T-helper 1 cell treated with Interleukin-12 subunit alpha and Interleukin-12 subunit beta and Interleukin-4 antibody, amounts not matched to agents 30 μg/mL and 1 μg/mL, for 36 hours (primary cell): ENCODE measurements at regions not wholly inside any gene's neighbourhood (a gene's known extent, or its start where the extent isn't known, plus 50 kb on each side); places are given as distances from the start of the nearest gene placed in this dataset.
"Not testable (repeated sequence)": the region's sequence is repeated elsewhere in the genome, so short reads cannot be mapped to it uniquely, and the experiment has no call there.

Source experiments
- H3K27ac Mint-ChIP-seq: one replicate; pipeline ENCODE4 v1.8.0; 2021; ENCODE audit warnings: mild to moderate bottlenecking, mixed read lengths
- H3K27me3 Mint-ChIP-seq: one replicate; pipeline ENCODE4 v1.8.0; 2021; ENCODE audit warnings: low read depth, mixed read lengths
- H3K36me3 Mint-ChIP-seq: one replicate; pipeline ENCODE4 v1.8.0; 2021; ENCODE audit warnings: low read depth, mixed read lengths
- H3K4me1 Mint-ChIP-seq: one replicate; pipeline ENCODE4 v1.8.0; 2021; ENCODE audit warnings: low read depth, mixed read lengths
- H3K4me3 Mint-ChIP-seq: one replicate; pipeline ENCODE4 v1.8.0; 2021; ENCODE audit warnings: mild to moderate bottlenecking, moderate library complexity, mixed read lengths
- H3K9me3 Mint-ChIP-seq: one replicate; pipeline ENCODE4 v1.8.0; 2021; ENCODE audit warnings: mixed read lengths

DNA sequence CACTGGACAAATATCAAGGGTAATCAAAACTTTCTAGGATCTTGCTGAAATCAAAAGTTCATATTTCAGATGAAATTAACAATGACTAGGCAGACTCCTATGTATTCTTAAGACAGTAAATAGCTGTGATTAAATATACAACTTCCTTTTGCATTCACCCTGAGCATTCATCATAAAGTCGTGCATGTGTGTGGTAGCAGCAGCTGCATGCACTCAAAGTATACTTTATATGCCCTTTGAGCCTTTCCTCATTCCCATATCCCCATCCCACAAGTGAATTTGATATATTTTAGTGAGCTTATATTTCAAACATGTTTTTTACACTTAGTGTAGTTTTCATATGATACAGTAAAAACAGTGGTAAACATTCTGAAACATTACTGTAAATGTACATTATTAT, 959.0 kb downstream of the C4orf33 start:
- Mint-ChIP-seq H3K4me1 (no peaks in the 10 kb centered on the region), H3K9me3 (peaks cover 4% of the 10 kb centered on the region), H3K27ac (no peak overlapping the region), H3K36me3 (no peaks in the 10 kb centered on the region), H3K27me3 (no peaks in the 10 kb centered on the region), H3K4me3 (no peak overlapping the region)

DNA sequence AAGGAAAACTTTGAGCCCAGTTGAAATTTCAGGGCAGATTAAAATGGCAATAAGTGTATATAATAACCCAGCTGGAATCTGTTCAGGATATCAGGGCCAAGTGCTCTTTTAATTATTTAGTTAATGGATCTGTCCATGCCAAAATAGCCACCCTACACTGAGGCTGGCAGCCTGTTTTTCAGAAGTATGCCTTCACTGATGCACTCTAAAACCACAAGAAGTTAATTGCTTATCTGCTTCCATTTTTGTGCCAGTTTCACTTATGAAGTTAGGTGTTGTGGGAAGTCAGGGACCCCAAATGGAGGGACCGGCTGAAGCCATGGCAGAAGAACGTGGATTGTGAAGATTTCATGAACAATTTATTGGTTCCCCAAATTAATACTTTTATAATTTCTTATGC, 960.3 kb downstream of the C4orf33 start:
- Mint-ChIP-seq H3K27ac (no peak overlapping the region), H3K4me1 (no peaks in the 10 kb centered on the region), H3K9me3 (peaks cover 4% of the 10 kb centered on the region), H3K4me3 (no peak overlapping the region), H3K36me3 (no peaks in the 10 kb centered on the region), H3K27me3 (no peaks in the 10 kb centered on the region)

DNA sequence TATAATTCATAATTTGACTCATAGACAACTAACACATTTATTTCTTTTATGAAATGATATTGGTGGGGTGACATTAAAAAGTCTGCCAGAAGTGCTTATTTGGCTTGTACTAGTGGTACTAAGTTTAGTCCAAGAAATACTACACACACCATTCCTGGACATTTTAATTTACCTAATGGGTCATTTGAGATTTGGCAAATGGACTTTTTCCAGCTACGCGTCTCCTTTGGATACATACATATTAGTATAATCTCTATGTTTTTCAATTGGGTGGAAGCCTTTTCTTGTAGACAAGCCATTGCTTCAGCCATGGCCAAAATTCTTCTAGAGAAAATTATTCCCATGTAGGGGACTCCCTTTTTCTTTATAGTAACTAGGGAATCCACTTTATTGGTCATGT, 968.5 kb downstream of the C4orf33 start:
- H3K4me3 Mint-ChIP-seq = no peak overlapping the region
- no peaks in the 10 kb centered on the region for H3K36me3 Mint-ChIP-seq
- no peaks in the 10 kb centered on the region for H3K4me1 Mint-ChIP-seq
- H3K27ac Mint-ChIP-seq = no peak overlapping the region
- no peaks in the 10 kb centered on the region for H3K27me3 Mint-ChIP-seq
- no peaks in the 10 kb centered on the region for H3K9me3 Mint-ChIP-seq

DNA sequence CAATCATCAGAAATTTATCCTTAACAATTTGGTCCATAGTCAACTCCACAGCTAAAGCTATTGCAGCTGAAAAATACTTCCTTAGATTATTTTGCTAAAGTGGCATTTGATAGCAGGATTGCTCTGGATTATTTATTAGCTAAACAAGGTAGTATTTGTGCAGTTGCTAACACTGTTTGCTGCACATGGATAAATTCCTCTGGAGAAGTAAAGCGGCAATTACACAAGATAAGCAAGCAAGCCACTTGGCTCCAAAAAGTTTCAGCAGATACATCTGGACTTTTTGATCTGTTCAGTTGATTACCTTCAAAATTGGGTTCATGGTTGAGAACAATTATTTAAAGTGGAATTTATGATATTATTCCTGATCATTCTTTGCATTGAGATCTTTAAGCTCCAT, 971.5 kb downstream of the C4orf33 start:
- Mint-ChIP-seq H3K36me3 (no peaks in the 10 kb centered on the region), H3K27ac (no peak overlapping the region), H3K4me1 (no peaks in the 10 kb centered on the region), H3K27me3 (no peaks in the 10 kb centered on the region), H3K4me3 (no peak overlapping the region), H3K9me3 (no peaks in the 10 kb centered on the region)

DNA sequence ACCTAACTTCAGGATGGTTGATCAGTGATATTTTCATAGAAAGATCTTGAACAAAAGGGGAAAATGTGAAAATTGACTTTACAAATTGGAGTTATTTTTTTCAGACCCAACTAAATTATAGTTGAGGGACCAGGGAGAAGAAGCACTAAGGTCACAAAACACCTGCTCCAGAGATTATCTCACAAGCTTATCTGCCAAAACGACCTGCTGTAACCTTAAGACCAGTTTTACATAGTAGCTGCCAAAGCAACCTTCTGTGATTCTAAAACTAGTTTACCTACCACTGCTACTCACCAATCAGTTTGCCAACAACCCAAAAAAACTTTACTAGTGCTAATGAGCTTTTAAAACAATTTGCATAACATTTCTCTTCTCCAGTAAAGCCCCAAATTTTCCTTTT, 972.1 kb downstream of the C4orf33 start:
- no peak overlapping the region for H3K4me3 Mint-ChIP-seq

DNA sequence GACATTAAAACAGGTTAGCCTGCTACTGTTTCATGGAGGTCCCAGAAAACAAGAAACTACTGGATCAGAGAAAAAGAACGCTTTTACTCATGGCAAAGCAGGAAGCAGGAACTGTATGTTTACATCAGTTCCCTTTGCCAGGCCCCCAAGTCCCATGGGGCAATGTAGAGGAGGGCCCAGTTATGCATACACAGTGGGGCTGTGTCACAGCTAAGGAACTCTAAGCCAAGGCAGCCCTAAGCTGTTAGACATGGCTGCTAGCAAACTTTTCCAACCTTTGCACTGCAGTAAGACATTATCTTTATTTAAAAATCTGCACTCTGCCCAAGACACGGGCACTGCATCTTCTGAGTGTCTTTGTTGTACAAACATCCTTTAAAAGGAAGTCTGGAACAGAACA, 975.8 kb downstream of the C4orf33 start:
- H3K9me3 Mint-ChIP-seq = no peaks in the 10 kb centered on the region
- H3K4me3 Mint-ChIP-seq = no peak overlapping the region
- no peaks in the 10 kb centered on the region for H3K4me1 Mint-ChIP-seq
- no peak overlapping the region for H3K27ac Mint-ChIP-seq
- no peaks in the 10 kb centered on the region for H3K36me3 Mint-ChIP-seq
- H3K27me3 Mint-ChIP-seq = no peaks in the 10 kb centered on the region

More for the DNA sequence above, 972.1 kb downstream of the C4orf33 start:
- no peaks in the 10 kb centered on the region for H3K9me3 Mint-ChIP-seq
- no peaks in the 10 kb centered on the region for H3K36me3 Mint-ChIP-seq
- no peak overlapping the region for H3K27ac Mint-ChIP-seq
- H3K4me1 Mint-ChIP-seq = no peaks in the 10 kb centered on the region
- no peaks in the 10 kb centered on the region for H3K27me3 Mint-ChIP-seq

DNA sequence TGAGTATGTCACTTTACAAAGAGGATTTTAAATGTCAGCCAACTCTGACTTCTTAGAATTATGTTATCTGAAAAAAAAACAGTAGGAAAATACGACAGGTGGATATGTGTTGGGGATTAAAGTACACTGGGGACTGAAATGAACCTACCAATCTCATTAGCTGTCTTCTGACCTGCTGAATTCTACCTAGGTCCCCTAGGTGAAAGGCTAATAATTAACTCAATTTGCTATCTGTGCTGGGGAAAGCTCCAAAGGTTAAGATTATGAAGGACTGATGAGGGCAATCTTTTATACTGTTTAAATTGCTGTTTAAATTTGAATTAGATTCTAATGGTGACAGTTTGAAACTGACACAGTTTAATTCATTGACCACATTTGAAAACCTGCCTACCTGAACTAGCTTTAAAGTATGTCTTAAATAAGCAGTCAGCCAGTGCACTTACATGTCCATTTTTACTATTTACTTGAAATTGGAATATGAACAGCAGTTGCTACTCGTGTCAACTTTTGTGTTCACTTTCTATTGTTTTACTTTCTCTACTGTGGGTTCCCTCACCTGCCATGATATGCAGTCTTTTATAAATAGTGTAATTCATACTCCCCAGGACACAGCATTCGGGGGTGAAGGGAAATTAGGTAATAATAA, 977.3 kb downstream of the C4orf33 start:
- H3K27ac Mint-ChIP-seq = no peak overlapping the region
- no peaks in the 10 kb centered on the region for H3K36me3 Mint-ChIP-seq
- no peak overlapping the region for H3K4me3 Mint-ChIP-seq
- H3K4me1 Mint-ChIP-seq = no peaks in the 10 kb centered on the region
- no peaks in the 10 kb centered on the region for H3K27me3 Mint-ChIP-seq
- H3K9me3 Mint-ChIP-seq = no peaks in the 10 kb centered on the region

DNA sequence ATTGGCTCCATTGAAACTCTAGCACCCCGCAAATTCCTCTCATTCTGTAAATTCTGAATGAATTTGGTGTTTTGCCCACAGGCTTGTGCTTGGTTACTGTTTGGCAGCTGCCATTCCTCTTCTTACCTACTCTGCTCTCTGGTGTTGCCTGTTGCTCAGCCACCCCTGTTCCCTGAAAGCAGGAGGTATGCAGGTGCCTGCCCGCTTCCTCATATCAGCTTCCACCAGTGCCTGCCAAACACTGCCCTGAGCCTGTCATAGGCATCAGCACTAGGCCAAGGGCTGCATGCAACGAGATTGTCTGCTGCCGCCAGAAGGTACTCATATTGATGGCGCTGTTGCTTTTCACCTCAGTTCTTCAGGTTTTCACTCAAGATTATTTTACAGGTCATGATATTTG, 978.1 kb downstream of the C4orf33 start:
- Mint-ChIP-seq H3K4me3 (no peak overlapping the region), H3K27me3 (no peaks in the 10 kb centered on the region), H3K36me3 (no peaks in the 10 kb centered on the region), H3K4me1 (no peaks in the 10 kb centered on the region), H3K9me3 (no peaks in the 10 kb centered on the region), H3K27ac (no peak overlapping the region)

DNA sequence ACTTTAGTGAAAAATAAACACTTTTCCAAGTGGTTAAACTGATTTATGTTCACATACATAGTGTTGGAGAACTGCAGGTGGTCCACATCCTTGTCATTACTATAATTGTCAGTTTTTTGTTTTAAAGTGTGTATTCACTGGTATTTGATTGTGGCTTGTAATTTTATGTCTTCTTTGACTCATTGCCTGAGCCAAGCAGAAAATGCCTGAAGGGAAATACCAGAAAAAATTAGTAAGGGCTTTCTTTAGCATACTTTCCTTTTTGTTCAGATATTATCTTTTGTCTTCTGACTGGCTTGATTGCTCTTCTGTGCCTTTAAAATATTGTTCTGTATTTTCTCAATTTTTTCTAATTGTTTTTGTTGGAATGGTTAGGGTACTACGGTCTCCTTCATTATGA, 981.3 kb downstream of the C4orf33 start:
- no peak overlapping the region for H3K4me3 Mint-ChIP-seq
- H3K36me3 Mint-ChIP-seq = no peaks in the 10 kb centered on the region
- no peaks in the 10 kb centered on the region for H3K4me1 Mint-ChIP-seq
- no peaks in the 10 kb centered on the region for H3K27me3 Mint-ChIP-seq
- H3K9me3 Mint-ChIP-seq = no peaks in the 10 kb centered on the region
- no peak overlapping the region for H3K27ac Mint-ChIP-seq

DNA sequence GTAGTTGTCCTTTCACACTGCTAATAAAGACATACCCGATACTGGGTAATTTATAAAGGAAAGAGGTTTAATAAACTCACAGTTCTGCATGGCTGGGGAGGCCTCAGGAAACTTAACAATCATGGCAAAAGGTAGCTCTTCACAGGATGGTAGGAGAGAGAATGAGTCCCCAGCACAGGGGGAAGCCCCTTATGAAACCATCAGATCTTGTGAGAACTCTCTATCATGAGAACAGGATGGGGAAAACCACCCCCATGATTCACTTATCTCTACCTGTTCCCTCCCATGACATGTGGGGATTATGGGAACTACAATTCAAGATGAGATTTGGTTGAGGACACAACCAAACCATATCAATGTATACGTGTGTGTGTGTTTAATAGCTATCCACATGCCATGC, 983.1 kb downstream of the C4orf33 start:
- H3K4me3 Mint-ChIP-seq, H3K4me1 Mint-ChIP-seq, H3K36me3 Mint-ChIP-seq, H3K9me3 Mint-ChIP-seq, H3K27ac Mint-ChIP-seq, H3K27me3 Mint-ChIP-seq: not testable (repeated sequence)

DNA sequence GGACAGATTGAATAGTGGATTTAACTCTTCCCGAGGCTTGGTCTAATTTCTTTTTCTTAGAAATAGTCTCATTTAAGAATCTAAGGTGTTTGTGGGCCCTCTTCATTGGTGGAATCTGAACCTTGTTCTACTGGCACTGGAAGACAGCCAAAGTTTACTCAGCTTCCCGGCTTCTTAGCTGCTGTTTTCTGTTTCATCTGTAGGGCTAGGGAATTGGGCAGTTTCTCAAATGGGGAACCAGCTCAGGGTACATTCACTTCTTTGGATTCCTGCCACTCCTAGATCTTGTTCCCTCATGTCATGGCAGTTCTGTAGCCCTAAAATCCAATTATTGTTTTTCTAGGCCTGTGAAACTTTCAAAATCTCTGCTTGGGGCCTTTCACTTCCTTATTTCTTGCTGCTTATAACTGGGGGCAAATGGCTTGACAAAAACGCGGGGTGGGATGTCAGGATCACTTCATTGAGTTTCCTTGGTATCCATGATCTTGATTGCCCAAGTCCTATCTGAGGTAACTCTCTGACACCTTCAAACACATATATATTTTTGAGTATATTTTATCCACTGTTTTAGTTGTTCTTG, 985.0 kb downstream of the C4orf33 start:
- Mint-ChIP-seq H3K4me1 (no peaks in the 10 kb centered on the region), H3K9me3 (no peaks in the 10 kb centered on the region), H3K36me3 (no peaks in the 10 kb centered on the region), H3K4me3 (no peak overlapping the region), H3K27me3 (no peaks in the 10 kb centered on the region), H3K27ac (no peak overlapping the region)

DNA sequence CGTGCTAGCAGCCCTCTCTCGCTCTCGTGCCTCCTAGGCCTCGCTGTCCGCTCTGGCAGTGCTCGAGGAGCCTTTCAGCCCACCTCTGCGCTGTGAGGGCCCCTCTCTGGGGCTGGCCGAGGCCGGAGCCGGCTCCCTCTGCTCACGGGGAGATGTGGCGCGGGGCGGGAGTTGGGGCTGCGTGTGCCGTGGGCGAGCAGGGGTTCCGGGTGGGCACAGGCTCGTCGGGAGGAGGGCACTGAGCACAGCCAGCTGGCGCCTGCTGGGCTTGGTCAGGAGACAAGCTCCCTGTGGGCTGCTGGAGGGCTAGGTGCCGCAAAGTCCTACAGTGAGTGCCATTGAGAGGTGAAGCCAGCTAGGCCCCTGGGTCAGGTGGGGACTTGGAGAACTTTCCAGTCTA, 994.5 kb downstream of the C4orf33 start:
- no peak overlapping the region for H3K4me3 Mint-ChIP-seq
- no peaks in the 10 kb centered on the region for H3K36me3 Mint-ChIP-seq
- no peaks in the 10 kb centered on the region for H3K9me3 Mint-ChIP-seq
- no peak overlapping the region for H3K27ac Mint-ChIP-seq
- H3K27me3 Mint-ChIP-seq = no peaks in the 10 kb centered on the region
- H3K4me1 Mint-ChIP-seq = no peaks in the 10 kb centered on the region

DNA sequence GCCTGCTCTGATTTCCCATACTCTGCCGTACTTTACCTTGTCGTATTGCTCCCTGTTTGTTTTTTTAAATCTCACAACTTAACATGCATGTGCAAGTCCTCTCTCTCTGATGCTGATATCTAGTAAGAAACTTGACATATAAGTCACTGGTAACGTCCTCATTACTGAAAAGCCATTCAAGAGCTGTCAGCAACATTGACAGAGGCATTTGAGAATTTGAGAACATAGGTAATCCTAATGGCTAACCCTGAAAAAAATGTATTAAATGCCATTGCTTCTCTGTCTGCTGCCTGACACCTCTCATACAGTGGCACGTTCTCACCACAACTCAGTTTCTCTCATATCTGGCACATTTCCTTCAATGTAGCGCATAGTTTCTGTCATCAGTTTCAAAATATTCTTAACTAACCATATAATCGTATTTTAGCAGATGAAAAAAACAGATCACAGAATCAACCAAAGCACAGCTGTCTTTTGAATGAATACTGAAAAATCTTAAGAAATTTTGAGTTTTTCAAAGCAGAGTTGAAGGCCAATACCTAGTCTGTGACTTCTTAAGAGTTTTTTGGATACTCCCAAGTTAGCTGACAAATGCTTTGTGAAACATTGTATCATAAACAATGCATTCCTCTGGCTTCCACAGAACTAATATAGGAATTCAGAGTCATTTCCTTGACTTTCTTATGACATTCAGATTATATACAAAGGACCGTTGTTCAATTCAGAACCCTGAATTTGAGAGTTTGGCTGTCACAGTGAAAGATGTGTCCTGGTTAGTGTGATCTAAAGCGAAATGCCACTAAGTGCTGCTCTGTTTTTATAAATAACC, 996.4 kb downstream of the C4orf33 start:
- no peaks in the 10 kb centered on the region for H3K9me3 Mint-ChIP-seq

DNA sequence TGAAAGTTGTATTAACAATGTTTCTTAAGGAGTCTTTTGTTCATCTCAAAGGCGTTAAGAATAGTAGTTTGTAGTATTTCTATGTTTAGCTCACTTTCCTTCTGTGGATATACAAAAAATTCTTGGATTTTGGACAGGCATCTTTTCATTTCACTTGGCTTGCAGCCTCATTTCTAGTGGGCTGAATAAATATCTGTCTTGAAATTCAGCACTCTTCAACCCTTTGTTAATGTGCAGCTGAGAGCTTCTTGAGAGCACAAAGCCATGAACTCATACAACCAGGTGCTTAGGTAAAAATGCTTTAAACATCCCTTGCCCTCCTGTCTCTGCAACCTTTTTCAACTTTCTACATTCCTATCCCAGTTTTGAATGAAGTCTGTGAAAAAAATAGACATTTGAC, 1003.2 kb downstream of the C4orf33 start:
- no peaks in the 10 kb centered on the region for H3K36me3 Mint-ChIP-seq
- no peak overlapping the region for H3K4me3 Mint-ChIP-seq
- no peaks in the 10 kb centered on the region for H3K4me1 Mint-ChIP-seq
- no peaks in the 10 kb centered on the region for H3K9me3 Mint-ChIP-seq
- H3K27ac Mint-ChIP-seq = no peak overlapping the region
- H3K27me3 Mint-ChIP-seq = no peaks in the 10 kb centered on the region

More for the DNA sequence above, 996.4 kb downstream of the C4orf33 start:
- Mint-ChIP-seq H3K27me3 (no peaks in the 10 kb centered on the region), H3K4me3 (no peak overlapping the region), H3K4me1 (no peaks in the 10 kb centered on the region), H3K36me3 (no peaks in the 10 kb centered on the region), H3K27ac (no peak overlapping the region)

DNA sequence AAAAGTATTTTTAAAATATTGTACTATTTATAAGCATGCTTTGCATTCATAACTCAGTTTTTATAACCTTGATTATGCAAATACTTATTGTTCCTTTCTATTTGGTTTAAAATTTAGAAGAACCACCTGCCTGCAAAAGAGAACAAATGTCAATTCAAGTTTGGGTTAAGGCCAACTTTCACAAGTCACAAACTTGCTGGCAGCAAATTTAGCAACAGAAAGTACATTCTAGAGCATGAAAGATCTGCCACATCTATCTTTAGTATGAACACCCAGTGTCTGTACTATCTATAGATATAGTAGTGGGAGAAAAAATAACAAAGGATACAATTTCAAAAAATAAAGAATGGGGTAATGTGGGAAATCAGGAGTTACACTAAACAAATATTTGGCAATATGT, 1014.2 kb downstream of the C4orf33 start:
- H3K9me3 Mint-ChIP-seq = peaks cover 3% of the 10 kb centered on the region

More for the DNA sequence above, 1014.2 kb downstream of the C4orf33 start:
- no peaks in the 10 kb centered on the region for H3K4me1 Mint-ChIP-seq
- H3K27me3 Mint-ChIP-seq = no peaks in the 10 kb centered on the region
- no peaks in the 10 kb centered on the region for H3K36me3 Mint-ChIP-seq
- no peak overlapping the region for H3K4me3 Mint-ChIP-seq
- H3K27ac Mint-ChIP-seq = no peak overlapping the region
